Kidney epithelial cell (primary cell): ENCODE measurements at regions not wholly inside any gene's neighbourhood (a gene's known extent, or its start where the extent isn't known, plus 50 kb on each side); places are given as distances from the start of the nearest gene placed in this dataset.

Experiments
- DNase-seq: peaks from one replicate; pipeline ENCODE4 v3.0.0-alpha.2; 2010; ENCODE audit warnings: low read depth
- H3K27me3 ChIP-seq: 2 replicates; pipeline ENCODE4 v1.6.0; 2011; ENCODE audit warnings: low read length; ENCODE audit not compliant: control insufficient read depth, insufficient read depth
- H3K36me3 ChIP-seq: 2 replicates; pipeline ENCODE4 v1.5.1; 2011; ENCODE audit warnings: low read length; ENCODE audit not compliant: control insufficient read depth, insufficient read depth
- H3K4me3 ChIP-seq: 2 replicates; pipeline ENCODE4 v1.5.1; 2011; ENCODE audit warnings: low read depth, mild to moderate bottlenecking, control low read depth, low read length
- CTCF ChIP-seq: IDR thresholded peaks from 2 replicates; pipeline ENCODE4 v1.5.1; 2011; ENCODE audit warnings: mild to moderate bottlenecking, moderate library complexity, low read length, control low read depth, inconsistent platforms; ENCODE audit not compliant: insufficient read depth, poor library complexity, severe bottlenecking

GRCh38 chr3:178055939-178056338 lies 480.3 kb upstream of the KCNMB2 start:
- no peak for DNase-seq
- no peak overlapping the region for H3K4me3 ChIP-seq
- H3K36me3 ChIP-seq, result no peaks in the 10 kb centered on the region
- H3K27me3 ChIP-seq, result no peaks in the 10 kb centered on the region
- no peak for TF ChIP-seq CTCF

DNA sequence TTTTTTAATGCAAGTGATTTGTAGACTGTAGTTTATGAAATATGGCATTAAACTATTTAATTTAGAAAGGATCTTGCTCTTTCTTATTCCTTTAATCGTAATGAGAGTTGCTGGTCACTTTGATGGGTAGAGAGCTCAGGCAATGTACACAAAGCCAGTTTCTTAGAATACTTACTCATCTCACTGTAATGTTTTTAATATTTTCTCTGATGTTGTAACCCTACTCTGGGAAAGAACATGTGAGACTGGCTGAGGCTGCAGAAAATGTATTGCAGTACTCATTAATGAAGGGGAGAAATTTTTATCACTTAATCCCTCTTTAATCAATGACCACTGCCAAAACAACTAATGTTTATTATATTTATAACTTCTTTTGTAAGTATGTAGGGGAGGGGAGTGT lies 479.4 kb upstream of the KCNMB2 start:
- TF ChIP-seq CTCF, result no peak
- Histone ChIP-seq H3K4me3 (no peak overlapping the region), H3K27me3 (no peaks in the 10 kb centered on the region), H3K36me3 (no peaks in the 10 kb centered on the region)
- no peak for DNase-seq

GRCh38 chr3:178058629-178059028 lies 477.6 kb upstream of the KCNMB2 start:
- no peak for DNase-seq
- no peak for TF ChIP-seq CTCF
- Histone ChIP-seq H3K4me3 (no peak overlapping the region), H3K27me3 (no peaks in the 10 kb centered on the region), H3K36me3 (no peaks in the 10 kb centered on the region)

- H3K4me3 ChIP-seq, result no peak overlapping the region
- no peaks in the 10 kb centered on the region for H3K36me3 ChIP-seq
- DNase-seq, result no peak
- no peak for TF ChIP-seq CTCF
- H3K27me3 ChIP-seq, result no peaks in the 10 kb centered on the region
These were observed 477.1 kb upstream of the KCNMB2 start for GRCh38 chr3:178059119-178059518.

DNA sequence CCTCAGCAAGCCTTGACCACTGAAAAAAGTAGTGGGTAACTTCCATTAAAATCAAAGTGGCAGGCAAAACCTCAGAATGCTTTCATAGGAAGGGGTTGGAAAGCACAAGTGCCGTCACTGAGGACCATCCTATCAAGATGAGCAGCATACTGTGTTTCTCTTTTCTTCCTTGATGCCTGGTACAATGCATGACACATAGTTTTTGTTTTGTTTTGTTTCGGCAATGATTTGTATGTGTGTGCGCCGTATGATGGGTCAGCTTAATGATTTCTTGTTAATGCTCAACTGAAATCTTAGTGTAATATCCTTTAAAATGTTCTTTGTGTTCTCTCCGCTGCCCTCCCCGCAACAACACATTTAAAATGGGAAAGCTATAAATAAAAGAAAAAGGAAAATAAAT lies 476.4 kb upstream of the KCNMB2 start:
- H3K36me3 ChIP-seq, result no peaks in the 10 kb centered on the region
- no peak for DNase-seq
- no peak overlapping the region for H3K4me3 ChIP-seq
- TF ChIP-seq CTCF, result no peak
- no peaks in the 10 kb centered on the region for H3K27me3 ChIP-seq

- no peaks in the 10 kb centered on the region for H3K27me3 ChIP-seq
- no peaks in the 10 kb centered on the region for H3K36me3 ChIP-seq
- DNase-seq, result no peak
- TF ChIP-seq CTCF, result no peak
- H3K4me3 ChIP-seq, result no peak overlapping the region
These were observed 475.8 kb upstream of the KCNMB2 start for GRCh38 chr3:178060407-178060806.
